UCSD-AML1 (cell line): ENCODE measurements at regions not wholly inside any gene's neighbourhood (a gene's known extent, or its start where the extent isn't known, plus 50 kb on each side); places are given as distances from the start of the nearest gene placed in this dataset.
"Not testable (repeated sequence)": the region's sequence is repeated elsewhere in the genome, so short reads cannot be mapped to it uniquely, and the experiment has no call there.

Experiments used
- DNase-seq: peaks from one replicate; lab custom pipeline; 2025; ENCODE audit not compliant: unreplicated experiment; lab: John Stamatoyannopoulos, UW

DNA sequence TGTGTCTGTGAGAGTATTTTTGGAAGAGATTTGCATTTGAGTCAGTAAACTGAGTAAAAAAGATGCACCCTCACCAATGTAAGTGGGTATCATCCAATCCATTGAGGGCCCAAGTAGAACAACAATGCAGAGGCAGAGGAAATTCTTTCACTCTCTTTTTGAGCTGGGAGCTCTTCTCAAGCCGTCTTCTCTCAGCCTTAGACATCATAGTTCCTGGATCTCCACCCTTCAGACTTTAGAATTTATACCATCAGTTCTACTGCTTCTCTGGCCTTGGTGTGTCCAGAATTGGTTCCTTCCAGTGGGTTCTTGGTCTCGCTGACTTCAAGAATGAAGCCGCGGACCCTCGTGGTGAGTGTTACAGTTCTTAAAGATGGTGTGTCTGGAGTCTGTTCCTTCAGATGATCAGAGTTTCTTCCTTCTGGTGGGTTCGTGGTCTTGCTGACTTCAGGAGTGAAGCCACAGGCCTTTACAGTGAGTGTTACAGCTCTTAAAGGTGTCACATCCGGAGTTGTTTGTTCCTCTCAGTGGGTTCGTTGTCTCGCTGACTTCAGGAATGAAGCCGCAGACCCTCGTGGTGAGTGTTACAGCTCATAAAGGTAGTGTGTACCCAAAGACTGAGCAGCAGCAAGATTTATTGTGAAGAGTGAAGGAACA, 187.5 kb upstream of the KCNMB2 start:
- not testable (repeated sequence) for DNase-seq

DNA sequence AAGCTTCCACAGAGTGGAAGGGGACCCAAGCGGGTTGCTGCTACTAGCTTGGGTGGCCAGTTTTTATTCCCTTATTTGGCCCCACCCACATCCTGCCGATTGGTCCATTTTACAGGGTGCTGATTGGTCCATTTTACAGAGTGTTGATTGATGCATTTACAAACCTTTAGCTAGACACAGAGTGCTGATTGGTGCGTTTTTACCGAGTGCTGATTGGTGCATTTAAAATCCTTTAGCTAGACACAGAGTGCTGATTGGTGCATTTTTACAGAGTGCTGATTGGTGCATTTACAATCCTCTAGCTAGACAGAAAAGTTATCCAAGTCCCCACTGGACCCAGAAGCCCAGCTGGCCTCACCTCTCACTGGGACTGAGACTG, 187.0 kb upstream of the KCNMB2 start:
- DNase-seq, result not testable (repeated sequence)

DNA sequence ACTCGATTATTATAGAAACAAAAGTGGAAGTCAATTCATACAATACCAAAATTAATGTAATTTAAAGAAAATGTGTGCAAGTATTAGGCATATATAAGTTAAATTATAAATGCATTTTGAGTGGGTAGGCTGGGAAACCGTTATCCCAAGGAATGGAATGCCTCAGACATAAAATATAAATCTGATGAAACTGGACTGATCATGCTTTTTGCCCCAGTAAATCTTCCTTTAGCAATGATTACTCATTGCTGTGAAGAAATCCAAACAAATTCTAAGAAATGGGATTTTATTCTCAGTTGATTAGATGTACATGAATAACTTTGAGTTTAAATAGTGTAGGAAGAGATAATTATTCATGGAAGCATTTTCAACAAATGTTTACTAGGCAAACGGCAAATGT, 185.5 kb upstream of the KCNMB2 start:
- DNase-seq, result no peak

DNA sequence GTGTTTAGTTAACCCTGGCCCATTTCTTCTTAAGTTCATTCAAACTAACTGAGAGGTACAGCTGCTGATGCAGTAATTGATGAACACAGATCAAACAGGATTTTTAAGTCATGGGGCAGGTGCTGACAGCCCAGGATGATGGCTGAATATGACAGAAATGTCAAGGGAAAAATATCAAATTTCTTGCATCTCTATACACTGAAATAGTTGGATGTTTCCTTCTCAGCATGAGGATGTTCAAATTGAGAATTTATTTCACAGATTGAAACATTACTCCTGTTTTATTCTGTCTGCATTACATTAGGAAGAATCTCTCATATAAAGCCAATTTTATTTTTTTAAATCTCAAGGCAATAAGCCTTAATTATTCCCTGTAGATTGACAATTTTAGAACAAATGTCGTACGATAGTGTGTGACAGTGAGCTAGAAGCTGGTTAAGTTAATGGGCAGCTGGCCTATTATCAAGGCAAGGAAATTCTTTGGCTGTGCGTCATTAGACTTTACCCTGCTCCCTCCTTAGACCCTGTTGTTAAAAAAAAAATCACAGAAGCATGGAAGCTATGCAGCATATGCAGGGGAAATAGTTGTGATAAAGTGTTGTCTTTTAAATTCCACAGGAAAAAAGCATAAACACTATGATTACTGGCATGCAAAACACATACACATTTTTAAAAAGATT, 183.8 kb upstream of the KCNMB2 start:
- no peak for DNase-seq

DNA sequence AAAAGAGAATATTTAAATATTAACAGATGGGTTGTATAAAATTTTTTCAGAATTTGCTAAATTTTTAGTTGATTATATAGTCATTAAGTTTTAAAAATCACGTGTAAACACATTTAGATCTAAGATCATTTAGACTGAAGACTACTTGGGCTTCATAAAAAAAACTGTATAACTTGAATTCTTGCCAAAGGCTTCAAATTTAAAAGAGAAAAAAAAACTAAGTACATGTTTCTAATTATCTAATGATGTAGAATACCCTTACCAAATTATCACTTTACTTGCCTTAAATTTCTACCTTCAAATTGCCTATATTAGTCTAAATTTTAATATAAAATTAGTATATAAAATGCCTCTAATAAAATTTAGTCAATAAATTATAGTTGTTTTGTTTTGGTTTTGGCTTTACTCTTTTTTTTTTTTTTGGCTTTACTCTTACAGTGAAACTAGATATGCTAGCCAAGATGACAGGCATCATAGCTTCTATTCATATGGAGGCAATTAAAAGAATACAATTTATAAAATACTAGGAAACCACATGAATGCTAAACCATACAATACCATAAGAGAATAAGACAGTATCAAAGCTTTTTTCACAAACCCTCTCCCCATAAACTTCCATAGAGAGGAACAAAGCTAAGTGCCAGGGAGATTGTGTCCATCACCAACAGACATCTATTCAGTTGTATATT, 183.1 kb upstream of the KCNMB2 start:
- DNase-seq, result no peak

DNA sequence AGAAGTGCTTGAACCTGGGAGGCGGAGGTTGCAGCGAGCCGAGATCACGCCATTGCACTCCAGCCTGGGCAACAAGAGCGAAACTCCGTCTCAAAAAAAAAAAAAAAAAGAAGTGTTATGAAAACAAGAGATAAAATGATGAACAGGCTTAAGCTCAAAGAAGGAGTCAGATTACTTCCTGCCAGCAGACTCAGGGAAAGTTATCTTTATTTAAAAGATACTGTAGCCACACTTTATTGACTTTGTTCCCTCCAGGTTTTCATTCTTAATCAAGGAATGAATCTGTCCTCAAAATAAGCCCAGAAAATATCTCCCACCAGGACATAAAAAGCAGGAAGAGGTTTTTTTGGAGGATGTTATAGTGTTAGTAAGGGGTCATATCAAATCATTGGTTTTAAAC, 176.5 kb upstream of the KCNMB2 start:
- no peak for DNase-seq

DNA sequence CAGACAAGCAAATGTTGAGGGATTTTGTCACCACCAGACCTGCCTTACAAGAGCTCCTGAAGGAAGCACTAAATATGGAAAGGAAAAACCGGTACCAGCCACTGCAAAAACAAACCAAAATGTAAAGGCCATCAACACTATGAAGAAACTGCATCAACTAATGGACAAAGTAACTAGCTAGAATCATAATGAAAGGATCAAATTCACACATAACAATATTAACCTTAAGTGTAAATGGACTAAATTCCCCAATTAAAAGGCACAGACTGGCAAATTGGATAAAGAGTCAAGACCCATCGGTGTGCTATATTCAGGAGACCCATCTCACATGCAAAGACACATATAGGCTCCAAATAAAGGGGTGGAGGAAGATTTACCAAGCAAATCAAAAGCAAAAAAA, 173.2 kb upstream of the KCNMB2 start:
- DNase-seq, result not testable (repeated sequence)

DNA sequence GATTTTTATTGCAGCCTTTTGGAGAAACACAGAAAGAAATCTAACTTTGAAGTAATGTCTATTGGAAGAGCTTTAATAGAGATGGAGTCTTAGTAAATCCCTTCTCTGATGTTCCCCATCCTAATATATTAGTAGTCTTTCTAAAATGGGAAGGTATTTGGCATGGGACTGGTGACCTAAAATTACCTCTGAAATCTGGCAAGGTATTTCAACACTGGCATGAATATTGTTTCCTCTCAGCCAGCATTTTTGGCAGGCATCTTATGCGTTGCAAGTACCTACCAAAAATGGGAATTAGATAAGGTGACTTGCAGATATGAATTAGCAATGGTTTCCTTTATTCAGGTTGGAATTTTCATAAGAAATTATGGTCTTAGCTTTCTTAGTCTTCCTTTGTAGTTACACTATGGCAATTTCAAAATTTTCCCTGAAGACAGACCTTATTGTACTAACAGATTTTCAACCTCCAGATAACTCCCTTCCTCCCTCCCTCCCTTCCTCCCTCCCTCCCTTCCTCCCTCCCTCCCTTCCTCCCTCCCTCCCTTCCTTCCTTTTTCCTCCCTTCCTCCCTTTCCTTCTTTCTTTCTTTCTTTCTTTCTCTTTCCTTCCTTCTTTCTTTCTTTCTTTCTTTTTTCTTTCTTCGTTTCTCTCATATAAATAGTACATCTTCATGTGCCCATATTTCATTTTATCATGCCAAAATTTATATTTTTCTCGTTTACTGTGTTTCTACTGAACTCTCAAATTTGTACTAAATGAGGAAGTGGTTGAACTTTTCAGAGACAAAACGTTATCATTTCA, 168.2 kb upstream of the KCNMB2 start:
- no peak for DNase-seq

DNA sequence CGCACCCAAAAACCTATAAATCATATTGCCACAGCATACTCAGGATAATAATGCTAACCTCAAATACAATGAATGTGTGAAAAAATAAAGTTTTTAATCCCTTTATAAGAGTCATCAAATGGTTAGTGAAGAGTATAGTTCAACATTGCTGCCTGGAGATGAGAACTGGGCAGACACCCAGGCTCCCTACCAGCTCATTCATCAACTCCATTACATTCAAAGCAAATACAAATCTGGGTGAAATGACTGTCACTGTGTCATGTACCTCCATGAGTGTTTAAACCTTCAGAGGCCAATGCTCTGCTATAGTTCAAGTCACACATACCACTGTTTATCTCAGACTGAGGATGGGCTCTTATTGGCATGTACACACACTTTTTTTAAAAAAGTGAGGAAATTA, 167.2 kb upstream of the KCNMB2 start:
- no peak for DNase-seq

DNA sequence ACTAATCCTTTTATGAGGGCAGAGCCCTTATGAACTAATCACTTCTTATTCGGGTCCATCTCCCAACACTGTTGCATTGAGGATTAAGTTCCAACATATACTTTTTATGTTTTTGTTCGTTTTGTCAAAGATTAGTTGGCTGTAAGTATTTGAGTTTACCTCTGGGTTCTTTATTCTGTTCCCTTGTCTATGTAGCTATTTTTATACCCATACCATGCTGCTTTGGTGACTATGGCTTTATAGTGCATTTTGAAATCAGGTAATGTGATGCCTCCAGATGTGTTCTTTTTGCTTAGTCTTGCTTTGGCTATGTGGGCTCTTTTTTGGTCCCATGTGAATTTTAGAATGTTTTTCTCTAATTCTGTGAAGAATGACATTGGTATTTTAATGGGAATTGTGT, 166.4 kb upstream of the KCNMB2 start:
- no peak for DNase-seq

DNA sequence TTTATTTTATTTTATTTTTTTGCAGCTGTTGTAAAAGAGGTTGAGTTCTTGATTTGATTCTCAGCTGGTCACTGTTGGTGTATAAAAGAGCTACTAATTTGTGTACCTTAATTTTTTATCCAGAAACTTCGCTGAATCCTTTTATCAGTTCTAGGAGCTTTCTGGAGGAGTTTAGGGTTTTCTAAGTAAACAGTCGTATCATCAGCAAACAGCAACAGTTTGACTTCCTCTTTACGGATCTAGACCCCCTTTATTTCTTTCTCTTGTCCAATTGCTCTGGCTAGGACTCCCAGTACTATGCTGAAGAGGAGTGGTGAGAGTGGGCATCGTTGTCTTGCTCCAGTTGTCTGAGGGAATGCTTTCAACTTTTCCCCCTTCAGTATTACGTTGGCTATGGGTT, 165.8 kb upstream of the KCNMB2 start:
- no peak for DNase-seq

DNA sequence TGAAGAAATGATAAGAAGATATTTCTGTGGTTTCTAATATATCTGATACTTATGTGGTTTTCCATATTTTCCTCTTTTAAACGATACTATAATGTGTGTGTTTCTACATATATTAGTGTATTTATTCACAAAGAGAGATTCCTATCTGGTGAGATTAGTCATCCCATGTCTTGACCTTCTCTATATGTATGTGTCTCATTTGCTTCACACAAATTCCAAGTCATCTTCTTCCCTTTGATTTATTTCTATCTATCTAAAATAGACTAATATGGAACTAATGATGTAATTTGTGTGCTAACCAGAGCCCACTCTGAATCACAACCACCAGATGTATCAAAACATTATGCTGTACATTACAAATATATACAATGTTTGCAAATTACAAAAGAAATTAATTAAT, 154.7 kb upstream of the KCNMB2 start:
- no peak for DNase-seq

DNA sequence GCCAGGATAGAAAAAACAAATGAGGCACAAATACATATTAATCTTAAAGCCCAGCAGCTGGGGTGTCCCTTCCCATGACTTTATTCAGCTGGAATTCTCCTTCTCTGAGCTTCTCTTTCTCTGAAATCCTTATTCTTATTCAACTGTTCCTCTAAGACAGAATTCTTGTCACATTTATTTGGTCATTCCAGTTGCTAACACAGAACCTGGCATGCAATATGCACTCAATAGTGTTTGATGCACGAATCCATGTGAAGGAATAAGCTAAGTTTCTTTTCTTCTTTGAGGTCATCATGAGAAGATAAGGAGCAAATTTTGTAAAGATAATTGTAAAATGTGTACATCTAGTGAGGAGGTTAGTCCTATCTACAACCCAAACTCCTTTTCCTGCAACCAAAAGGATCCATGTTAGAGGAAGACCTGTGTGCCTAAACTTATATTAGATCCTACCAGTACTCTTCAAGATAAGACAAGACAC, 154.2 kb upstream of the KCNMB2 start:
- DNase-seq, result no peak

DNA sequence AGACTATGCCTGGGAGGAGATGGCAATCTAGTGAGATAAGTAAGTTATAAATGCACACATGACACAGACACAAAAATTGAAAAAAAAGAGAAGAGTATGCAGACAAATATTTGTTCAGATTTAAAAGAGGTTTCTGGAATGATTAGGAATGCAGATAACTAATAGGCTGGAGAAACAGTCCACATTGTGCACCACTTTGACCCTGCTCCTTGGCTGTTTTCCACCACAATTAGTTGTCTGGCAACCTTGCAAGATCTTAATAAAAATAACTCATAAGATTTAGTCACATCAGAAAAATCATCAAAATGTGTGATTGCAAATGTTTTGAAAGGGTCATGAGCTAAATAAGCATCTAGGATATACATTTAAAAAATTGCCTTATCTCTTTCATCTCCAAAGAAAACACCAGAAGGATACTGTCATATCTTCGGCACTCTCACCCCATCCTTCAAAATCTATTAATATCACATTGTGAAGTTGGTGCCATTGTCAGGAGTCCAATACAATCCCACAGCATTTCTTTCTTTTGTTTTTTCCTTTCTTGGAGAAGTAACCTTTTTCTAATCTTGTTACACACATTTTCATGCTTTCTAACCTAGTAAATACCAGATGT, 153.7 kb upstream of the KCNMB2 start:
- no peak for DNase-seq

DNA sequence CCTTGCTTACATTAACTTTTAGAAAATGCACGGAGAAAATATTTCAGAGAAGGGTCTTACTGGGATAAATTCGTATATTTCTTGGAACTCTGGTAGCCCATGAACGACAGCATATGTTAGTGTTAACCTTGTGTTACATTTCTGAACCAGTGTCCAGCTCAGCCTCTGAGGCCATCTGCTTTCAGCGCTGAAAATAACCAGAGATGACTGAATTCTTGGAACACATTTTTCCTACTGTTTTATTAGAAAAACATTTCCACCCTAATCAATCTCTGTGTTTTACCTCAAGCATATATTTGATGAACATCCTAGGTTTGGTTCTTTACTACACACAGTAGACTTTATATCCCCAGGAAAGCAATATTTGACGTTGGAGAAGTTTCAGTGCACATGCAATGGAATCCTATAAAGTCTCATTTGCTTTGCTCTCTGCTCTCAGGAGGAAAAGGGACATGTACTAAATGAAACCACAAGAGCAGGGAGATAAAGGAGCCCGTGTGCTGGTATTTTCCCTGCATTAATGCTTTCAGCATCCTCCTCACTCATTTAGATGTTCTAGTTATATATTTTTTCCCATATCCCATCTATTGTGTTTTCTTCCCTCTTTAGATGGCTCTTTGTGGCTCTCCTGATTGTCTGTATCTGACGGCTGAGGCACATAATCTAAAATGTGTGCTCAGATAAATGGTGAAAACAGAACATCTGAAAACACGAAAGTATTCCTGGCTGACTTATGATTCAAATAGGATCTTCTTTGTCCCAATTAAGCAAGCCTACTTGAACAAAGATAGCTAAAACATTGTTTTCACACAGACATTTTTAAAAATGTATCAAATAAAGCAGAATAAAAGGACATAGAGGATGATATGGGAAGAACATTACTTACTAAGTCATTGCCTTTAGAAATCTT, 151.7 kb upstream of the KCNMB2 start:
- no peak for DNase-seq

DNA sequence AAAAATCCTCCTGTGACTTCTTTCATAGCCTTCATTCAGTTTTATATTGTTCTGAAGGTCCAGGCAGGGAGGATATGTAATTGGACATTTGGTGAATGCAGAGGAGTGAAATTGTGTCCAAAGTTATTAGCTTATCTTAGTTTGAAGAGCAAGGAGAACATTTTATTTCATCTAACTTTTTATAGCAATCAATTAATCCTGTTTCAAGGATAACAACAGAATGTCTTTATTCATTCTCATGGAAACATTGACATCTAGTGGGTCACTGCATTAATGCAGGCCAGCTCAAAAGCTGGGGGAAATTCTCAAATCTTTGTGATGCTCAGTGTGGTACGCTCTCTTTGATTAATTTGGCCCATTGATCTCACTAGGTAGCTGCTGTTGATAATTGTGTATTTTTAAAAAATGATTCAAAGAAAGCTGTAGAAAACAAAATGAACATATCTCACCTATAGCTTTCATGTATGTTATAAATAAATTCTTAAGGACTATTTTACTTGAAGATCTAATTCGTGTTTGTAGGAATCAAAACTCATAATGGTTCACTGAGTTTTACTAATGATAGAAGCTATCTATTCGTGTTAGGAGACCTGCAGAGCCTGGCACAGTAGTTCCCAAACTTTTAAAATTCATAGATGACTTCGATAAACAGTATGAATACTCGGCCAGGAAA, 150.8 kb upstream of the KCNMB2 start:
- no peak for DNase-seq

DNA sequence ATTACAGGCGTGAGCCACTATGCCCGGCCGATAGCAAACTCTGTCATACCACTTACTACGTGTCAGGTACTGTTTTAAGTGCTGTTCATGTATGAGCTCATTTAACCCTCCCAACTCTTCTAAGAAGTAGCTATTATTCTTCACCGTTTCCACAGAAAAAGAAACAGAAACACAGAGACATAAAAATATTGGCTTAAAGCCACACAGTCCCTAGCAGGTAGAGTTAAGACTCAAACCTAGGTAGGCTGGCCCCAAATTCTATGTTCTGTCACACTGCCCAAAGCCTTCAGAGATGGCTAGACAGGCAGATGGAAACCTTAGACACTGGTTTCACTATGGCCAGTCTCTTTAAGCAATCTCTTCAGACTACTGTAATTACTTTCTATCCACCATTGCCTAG, 149.8 kb upstream of the KCNMB2 start:
- no peak for DNase-seq

DNA sequence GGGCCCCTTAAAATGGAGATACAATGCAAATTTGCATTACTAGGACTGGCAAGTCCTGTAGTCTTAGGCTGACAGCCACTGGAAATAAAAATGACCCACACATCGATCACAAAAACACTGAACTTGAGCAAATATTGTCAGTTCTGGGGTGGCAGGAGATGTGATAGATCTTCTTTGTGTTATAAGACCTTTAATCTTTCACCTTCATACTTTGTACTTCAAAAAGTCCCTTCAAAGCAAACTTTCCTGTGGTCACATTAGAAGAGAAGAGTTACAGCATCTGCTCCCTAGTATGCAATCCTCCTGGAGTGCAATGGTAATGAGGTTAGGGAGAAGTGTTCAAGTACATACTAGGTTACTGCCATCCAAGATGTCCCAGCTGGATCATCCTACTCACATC, 149.4 kb upstream of the KCNMB2 start:
- DNase-seq, result no peak

DNA sequence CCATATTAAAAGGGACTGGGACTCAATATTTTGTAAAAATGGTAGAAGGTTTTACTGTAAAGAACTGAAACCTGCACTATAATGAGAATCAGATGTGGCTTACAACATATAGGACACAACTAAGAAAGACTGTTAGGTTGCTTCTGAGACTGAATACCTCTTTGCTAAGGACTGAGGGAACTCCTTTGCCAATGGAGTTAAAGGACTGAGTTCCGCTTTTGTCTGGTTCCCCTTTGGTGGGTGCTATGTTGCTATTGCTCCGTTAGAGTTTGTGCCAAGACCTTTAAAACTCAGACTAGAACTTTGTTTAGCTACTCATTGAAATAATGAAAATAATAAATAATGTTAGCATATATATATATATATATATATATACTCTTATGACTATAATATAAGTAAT, 147.8 kb upstream of the KCNMB2 start:
- DNase-seq, result no peak

DNA sequence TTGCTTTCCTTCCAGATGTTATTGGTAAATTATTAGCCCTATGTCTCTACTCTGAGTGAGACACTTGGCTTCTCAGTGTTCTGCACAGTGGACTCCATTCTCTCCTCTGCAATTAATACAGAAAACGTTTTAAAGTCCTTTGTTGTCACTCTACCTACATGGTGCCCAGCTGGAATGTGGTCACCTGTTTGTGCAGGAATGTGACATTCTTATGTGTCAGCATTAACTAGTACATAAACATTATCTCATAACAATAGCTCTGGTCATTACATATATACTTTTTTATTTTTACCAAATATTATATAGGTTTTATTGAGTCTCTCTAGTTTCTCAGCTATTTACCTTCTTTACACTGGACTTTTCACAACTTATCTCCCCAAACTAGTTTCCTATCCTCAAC, 147.0 kb upstream of the KCNMB2 start:
- no peak for DNase-seq
